ENCODE measurements at regions not wholly inside any gene's neighbourhood (a gene's known extent, or its start where the extent isn't known, plus 50 kb on each side); places are given as distances from the start of the nearest gene placed in this dataset.

GRCh38 chr16:54434859-54435258 is 148.3 kb upstream of the IRX3 start:
- DNase-seq: no peak

DNA sequence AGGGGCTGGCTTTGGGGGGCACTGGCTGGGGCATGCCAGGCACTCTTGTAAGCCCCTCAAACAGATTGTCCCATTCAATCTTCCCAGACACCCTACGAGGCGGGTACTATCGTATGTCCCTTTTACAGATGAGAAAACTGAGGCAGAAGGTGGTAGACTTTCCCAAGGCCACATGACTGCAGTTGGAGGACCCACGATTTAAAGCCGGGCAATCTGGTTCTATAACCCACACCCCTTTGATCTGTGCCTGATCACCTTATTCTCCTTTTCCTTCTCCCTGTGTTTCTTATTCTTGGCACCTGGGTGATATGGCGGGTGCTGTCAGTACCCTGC is 146.3 kb upstream of the IRX3 start:
- no peak for DNase-seq

DNA sequence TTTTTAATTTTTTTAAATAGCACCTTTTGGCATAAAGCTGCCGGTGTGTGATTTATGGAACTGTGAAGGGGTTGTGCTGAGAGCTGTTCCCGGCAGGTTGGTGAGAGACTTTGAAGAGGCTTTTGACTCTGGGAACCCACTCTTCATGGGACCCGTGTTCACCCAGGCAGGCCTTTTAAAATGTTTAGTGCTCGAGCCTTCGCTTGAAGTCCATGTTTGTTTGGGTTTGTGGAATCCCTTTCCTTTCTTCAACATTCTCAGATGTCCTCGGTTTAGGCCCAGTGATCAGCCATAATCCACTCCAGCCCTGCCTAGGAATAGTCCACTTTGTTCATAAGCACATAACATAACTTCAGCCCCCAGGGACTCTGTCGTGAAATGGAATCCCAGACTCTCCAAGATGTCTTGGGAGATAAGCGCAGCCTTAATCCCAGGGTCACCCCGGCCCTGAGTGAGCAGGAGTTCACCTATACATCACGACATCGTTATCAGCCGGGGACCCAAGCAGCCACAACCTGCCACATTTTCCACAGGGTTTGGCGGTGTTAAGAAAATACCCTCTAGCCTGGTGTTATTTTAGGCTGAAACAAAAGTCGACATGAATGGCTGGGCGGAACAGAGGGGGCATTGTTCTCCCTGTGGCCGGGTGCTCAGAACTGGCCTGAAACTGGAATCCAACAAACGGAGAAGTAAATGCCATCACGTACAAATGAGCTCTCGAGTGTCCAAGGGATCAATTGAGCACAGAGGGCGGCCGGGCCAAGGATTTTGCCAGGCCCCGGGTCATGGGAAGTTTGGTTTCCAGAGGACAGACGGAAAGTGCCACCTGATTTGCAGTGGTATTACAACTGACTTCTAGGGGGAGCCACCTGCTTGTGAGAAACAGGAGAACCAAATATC is 145.7 kb upstream of the IRX3 start:
- DNase-seq: no peak

- no peak for DNase-seq
These were observed 144.7 kb upstream of the IRX3 start for GRCh38 chr16:54431041-54431996.

GRCh38 chr16:54430491-54431030 is 144.0 kb upstream of the IRX3 start:
- DNase-seq: no peak

DNA sequence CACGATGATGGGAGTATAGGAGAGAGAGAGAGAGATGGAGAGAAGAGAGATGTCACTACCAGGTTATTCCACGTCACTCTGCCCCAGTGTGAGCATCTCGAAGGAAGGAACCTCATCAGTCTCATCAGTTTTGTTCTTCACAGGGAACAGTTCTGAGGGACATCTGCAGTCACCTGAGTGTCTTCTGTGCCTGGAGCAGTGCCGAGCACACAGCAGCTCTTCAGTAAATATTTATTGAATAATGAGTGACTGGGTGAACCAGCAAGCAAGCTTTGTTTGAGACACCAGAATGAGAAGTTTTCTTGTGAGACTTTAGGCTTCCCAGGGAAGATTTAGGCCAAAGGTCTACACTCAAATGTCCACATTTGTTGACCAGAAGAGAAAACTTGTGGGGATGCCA is 142.4 kb upstream of the IRX3 start:
- no peak for DNase-seq

DNA sequence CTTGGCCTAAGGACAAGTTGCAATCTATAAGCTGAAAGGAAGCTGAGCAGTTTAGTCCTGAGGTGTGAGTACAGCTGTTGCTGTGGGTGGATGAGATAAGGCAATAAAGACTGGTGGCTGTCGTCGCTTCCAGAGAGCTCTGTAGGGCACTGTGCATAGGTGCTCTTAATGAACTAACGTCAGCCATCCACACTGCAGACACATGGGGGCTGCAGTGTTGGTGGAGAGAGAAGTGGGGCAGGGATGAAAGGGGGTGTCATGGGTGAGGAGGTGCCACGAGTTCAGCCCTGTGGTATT is 139.9 kb upstream of the IRX3 start:
- DNase-seq: no peak

DNA sequence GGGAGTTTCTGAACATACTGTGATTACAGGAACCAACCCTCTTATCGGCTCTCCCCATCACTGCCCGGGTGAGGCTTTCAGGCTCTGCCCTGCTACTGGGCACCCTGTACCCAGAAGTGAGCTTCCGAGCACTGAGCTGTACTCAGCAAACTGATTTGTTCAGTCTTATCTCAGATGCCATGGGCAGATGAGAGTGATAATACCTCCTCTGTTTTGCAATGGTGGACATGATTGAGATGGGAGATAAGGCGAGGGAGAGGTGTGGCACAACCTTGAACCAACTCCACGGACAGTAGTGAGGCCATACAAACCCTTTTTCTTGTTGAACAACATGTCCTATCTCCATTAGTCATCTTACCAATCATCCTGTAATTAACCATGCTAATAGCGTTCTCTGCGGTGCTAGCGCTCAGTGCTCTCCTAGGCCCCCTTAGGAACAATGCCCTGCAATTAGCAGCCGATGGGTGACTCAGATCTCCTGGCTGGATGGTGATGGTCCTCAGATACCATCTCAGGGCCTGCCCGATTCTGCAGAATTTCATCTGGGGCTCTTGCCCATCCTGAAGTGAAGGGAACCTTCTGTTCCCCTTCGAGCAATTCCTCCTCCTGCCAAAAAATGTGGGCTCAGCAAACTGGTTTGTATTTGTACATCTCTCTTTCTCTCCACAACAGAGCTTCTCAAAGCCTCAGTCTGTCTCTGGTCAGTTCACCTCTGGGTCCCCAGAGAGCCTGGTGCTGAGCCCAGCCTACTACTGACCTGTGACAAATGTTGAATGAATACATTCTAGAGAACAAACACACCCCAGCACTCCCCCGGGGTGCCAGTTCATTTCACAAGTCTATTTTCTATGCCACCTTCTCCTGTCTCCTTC is 139.3 kb upstream of the IRX3 start:
- peak in 1 of 5 donors; percentile 27 for DNase-seq

DNA sequence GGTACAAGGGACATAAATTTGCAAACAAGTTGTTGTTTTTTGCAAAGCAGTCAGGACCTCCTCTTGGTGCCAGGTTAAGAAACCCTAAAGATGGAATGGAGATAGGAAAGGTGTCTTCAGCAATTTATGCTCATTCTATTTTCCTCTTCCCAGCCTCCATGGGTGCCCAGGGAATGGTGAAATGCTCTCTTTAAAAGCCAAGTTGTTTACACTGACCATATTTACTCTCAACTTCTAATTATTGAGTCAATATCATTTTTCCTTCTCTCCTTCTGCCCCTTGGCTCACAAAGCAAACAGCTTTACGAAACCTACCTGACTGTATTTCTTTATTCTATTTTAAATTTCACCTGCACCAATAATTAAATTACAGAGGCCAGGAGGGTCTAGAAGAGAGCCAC is 138.5 kb upstream of the IRX3 start:
- no peak for DNase-seq

GRCh38 chr16:54424043-54424451 is 137.5 kb upstream of the IRX3 start:
- no peak for DNase-seq

DNA sequence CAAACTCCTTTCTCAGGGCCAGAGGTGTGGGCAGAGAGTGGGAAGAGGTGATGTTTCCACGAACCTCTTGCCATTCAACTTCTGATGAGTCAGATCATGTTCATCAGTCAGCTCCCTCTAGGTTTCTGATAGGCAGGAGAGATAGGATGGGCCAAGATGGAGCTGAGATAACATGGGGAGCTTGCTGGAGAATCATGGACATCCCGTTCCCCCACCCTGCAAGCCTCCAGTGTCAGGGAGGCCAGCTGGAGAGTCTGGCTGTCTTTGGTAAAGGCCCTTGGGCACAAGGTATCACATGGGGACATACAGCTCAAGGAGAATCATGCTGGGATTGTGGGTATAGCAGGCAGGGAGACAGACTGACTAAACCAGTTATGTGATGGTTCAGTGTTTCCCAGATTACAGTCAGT is 136.0 kb upstream of the IRX3 start:
- DNase-seq: no peak

DNA sequence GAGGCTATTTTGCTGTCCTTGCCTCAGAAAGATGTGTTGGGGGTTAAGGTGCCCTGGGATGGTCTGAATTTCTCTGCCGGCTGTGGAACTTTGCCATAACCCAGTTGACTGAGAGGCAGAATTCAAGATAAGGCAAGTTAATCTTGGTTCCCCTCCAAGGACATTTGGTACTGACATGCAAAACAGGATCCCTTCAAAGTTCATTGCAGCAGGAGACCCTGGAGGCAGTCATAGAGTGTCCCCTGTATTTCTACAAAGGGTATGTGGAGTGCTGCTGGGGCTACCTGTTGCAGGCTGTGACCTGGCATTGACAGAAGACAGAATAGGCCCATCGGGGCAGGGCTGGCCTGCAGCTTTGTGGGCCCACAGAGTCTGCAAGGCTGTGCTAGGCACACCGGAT is 135.6 kb upstream of the IRX3 start:
- no peak for DNase-seq

- no peak for DNase-seq
These were observed 134.6 kb upstream of the IRX3 start for GRCh38 chr16:54421220-54421619.

GRCh38 chr16:54418903-54419302 is 132.3 kb upstream of the IRX3 start:
- DNase-seq: no peak

DNA sequence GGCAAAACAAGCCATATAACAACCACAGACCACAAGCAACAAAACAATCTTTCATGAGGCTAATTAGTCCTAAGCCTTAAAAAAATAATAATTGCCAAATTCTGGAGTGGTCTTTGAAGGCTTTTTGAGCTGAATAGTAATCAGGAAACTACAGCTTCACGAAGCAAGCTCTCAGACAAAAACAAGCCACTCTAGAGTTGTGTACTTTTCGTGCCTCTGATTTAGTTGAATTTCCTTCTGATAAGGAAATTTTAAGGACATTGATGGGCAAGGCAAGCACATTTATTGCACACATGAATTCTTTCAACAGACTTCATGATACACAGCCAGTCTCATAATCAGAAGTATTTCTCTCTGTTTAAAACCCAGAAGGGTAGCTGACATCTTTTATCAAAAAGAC is 130.8 kb upstream of the IRX3 start:
- no peak for DNase-seq

DNA sequence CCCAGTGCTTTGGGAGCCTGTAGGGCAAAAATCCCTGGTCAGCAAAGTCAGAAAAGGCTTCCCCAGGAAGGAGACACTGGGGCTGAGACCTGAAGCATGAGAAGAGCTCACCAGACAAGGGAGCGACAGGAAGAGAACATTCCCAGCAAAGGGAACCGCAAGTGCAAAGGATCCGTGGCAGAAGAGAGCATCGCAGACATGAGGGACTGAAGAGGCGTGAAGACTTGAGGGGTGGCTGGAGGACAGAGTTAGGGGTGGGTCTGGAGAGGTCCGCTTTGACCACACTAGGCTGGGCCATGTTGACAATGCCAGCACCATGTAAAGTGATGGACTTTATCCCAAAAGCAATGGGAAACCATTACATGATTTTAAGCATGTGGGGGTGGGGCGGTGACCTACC is 128.1 kb upstream of the IRX3 start:
- no peak for DNase-seq

GRCh38 chr16:54412777-54413455 is 126.3 kb upstream of the IRX3 start:
- no peak for DNase-seq

DNA sequence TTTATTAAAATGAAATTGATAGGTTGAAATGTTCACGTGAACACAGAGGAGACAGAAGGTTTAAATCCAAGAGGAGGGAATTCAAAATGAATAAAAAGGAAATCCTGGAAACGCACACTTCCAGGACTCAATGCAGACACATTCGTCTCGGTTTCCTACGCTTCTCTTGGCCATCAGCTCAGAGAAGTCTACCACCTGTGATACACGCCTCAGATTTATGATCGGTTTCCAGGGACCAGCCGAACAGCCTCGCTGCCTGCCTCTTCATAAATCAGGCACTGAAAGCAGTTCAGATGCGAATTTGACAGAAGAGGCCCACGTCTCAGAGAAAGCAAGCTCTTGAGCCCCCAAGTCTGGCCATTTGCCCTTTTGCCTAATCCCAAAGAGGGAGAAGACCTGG is 125.5 kb upstream of the IRX3 start:
- DNase-seq: no peak

DNA sequence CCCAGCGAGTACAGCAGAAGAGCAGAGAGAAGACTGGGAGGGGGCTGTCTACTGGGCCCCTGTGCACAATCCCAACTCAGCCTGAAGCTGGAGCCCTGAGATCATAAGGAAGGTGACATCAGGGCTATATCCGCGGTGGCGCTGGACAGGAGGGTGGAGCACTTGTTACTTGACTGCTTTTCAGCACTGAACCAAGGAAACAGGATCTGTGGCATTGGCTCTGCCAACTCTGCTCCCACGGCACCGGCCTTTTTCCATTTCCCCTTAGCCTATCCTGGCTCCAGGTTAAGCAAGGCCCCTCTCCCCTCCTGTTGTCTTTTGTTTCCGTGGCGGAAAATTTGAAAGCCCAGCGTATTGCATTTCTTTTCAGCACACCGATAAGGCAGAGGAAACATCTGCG is 125.0 kb upstream of the IRX3 start:
- no peak for DNase-seq

DNA sequence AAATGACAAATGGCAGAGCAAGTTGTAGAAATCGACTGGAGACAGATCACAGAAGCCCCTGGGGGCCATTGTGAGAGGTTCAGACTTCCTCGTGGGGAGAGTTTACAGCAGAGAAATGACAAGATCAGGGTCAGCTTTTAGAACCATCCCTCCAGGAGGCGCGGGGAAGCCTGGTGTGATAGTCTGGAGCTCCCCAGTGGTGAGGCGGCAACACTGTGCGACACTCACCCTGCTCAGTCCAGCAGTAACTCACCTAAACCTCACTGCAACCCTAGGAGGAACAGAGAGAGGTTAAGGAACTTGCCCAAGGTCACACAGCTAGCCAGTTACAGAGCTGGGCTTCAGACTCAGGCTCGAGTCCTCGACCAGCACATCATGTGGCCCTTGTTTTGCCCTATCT is 123.4 kb upstream of the IRX3 start:
- DNase-seq: no peak

- DNase-seq: no peak
These were observed 121.0 kb upstream of the IRX3 start for GRCh38 chr16:54407596-54407995.

DNA sequence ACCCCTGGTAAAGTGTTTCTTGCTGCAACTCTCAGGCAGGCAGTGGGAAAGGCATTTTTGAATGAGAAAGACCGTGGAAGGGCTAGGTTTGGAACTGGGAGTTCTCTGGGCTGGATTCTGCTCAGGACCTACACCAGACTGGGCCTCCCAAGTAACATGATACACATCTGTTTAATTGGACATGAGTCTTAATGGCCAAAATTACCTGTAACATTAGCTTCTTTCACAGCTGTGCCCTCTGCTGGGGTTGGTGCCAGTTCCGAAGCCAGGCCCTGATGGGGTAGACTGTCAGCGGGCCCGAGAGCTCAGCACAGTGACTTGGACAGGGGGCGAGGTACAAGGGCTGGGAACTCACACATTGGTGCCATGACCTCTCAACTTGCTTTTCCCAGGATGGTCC is 118.9 kb upstream of the IRX3 start:
- DNase-seq: no peak

Data from T-helper 1 cell (primary cell).